T-helper 1 cell (primary cell): ENCODE measurements at regions not wholly inside any gene's neighbourhood (a gene's known extent, or its start where the extent isn't known, plus 50 kb on each side); places are given as distances from the start of the nearest gene placed in this dataset.
"Not testable (repeated sequence)": the region's sequence is repeated elsewhere in the genome, so short reads cannot be mapped to it uniquely, and the experiment has no call there.

Source experiments
- DNase-seq, 5 donors: peaks; one replicate each; pipeline ENCODE4 v3.0.0-alpha.2; 2012 to 2020

DNA sequence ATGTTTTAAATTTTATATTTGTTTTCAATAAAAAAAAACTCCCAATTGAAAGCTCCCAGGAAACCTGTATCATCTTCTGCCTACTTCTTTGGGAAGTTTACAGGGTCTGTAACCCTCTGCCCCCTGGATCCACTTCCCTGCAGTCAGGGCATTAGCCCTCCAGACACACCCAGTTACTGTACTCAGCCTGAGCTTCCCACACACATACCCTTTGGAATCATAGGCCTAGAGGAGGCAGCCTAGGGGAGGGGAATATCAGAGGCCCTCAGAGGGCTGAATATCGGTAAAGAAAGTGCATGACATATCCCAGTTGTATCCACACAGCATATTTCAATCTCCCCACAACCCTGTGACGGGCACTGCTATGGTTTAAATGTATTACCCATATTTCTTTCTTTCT lies 56.2 kb upstream of the TFPI start:
- DNase-seq, result not testable (repeated sequence)

- DNase-seq, result no peak
Observed at GRCh38 chr2:187612857-187613256, 58.6 kb upstream of the TFPI start.

GRCh38 chr2:187614756-187615155 lies 60.5 kb upstream of the TFPI start:
- no peak for DNase-seq

DNA sequence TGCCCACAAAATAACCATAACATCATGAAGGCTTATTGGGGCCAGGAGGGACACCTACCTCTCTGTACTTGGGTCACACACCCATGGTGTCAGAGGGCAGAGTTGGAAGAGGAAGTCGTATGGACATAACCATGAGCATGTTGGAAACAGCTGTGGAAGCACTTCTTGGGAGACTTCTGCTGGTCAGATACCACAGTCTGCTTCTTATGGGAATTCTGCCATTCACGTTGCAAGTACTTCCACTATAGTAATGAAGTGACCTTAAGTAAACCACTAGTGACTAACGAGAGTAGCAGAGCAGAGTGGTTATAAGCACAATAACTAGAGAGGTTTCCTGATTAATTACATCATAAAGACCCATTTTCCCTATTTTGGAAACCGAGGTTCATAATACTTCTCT lies 61.1 kb upstream of the TFPI start:
- DNase-seq, result no peak

- no peak for DNase-seq
Observed at GRCh38 chr2:187615902-187616301, 61.7 kb upstream of the TFPI start.

GRCh38 chr2:187617120-187617519 lies 62.9 kb upstream of the TFPI start:
- DNase-seq, result no peak

GRCh38 chr2:187617905-187618304 lies 63.7 kb upstream of the TFPI start:
- DNase-seq, result no peak

- no peak for DNase-seq
Observed at GRCh38 chr2:187618813-187619212, 64.6 kb upstream of the TFPI start.

DNA sequence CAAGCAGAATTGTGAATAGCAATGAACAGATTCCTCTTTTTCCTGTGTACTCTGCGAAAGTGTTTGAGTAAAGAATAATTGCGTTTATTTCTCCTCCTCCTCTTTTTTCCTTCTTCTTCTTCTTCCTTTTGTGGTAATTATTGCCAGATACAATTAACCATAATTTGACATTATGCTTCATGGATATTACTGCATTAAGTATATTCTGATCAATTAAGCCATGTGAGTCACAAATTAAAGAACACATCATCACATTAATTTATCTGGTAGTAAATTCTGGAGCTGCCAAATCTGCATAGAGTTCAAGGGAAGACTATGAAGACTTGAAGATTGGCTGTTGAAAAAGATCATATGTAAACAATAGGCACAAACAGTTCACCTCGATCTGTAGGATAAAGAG lies 72.9 kb upstream of the TFPI start:
- no peak for DNase-seq

DNA sequence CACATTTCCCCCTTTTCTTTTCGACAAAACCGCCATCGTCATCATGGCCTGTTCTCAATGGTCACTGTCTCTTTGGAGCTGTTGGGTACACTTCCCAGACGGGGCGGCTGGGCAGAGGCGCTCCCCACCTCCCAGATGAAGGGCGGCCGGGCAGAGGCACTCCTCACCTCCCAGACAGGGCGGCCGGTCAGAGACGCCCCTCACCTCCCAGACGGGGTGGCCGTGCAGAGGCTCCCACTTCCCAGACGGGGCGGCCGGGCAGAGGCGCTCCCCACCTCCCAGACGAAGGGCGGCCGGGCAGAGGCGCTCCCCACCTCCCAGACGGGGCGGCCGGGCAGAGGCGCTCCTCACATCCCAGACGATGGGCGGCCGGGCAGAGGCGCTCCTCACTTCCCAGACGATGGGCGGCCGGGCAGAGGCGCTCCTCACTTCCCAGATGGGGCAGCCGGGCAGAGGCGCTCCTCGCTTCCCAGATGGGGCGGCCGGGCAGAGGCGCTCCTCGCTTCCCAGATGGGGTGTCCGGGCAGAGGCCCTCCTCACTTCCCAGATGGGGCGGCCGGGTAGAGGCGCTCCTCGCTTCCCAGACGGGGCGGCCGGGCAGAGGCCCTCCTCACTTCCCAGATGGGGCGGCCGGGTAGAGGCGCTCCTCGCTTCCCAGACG lies 82.6 kb upstream of the TFPI start:
- DNase-seq, result not testable (repeated sequence)

DNA sequence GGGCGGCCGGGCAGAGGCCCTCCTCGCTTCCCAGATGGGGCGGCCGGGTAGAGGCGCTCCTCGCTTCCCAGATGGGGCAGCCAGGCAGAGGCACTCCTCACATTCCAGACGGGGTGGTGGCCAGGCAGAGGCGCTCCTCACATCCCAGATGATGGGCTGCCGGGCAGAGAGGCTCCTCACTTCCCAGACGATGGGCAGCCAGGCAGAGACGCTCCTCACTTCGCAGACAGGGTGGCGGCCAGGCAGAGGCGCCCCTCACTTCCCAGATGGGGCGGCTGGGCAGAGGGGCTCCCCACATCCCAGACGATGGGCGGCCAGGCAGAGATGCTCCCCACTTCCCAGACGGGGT lies 83.1 kb upstream of the TFPI start:
- DNase-seq, result not testable (repeated sequence)

- not testable (repeated sequence) for DNase-seq
Observed at GRCh38 chr2:187637771-187638170, 83.5 kb upstream of the TFPI start.

- no peak for DNase-seq
Observed at GRCh38 chr2:187638840-187639239, 84.6 kb upstream of the TFPI start.

GRCh38 chr2:187640926-187641510 lies 86.8 kb upstream of the TFPI start:
- no peak for DNase-seq

- no peak for DNase-seq
Observed at GRCh38 chr2:187642498-187642897, 88.3 kb upstream of the TFPI start.

DNA sequence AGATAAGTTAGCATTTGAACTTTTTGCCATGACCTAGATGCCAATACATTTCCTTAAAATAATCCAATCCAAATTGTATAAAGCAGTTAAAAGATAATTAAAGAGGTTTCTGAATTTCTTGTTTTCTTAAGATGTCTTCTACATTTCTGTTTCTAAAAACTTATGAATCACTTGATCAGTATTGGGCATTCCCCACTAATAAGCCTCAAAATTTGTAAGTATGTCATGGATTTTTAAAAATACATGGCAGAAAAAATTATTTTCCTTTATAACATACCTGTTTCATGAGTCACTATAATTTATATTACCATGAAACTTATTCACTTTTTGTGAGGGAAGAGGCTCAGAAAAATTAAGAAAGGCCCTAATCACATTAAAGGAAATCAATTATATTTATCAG lies 90.3 kb upstream of the TFPI start:
- DNase-seq, result no peak

DNA sequence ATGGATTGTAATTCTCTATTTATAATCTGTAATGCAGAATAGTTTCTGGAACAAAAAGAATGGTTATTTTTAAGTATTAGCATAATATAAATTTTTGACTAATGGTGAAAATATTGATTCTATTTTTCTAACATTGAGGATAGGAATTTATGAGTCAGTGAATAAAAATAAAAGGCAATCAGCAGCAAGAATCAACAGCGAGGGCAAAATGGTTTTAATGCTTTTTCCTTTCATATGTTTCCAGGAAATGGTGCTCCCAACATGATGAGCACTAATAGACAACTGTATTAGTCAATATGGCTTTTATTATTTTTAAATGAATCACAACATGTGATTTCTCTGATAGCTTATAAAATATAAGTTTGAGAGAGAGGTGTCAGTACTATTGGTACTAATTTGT lies 90.7 kb upstream of the TFPI start:
- no peak for DNase-seq

DNA sequence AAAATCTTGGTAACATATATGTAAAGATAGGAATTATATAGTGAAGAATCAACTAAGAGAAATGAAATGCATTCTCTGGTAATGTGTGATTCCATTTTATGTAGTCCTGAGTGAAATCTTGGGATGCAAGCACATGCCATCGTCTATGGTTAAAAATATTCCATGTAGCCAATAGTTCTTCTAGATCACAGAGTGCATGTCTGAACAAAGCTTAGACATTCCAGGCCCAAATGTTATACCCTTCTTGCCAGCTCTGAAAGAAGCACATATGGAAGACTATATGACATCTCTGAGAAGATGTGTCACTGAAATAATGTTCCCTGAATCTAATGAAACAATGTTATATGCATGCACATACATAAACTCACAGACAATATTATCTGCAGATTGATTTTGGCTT lies 92.3 kb upstream of the TFPI start:
- no peak for DNase-seq

DNA sequence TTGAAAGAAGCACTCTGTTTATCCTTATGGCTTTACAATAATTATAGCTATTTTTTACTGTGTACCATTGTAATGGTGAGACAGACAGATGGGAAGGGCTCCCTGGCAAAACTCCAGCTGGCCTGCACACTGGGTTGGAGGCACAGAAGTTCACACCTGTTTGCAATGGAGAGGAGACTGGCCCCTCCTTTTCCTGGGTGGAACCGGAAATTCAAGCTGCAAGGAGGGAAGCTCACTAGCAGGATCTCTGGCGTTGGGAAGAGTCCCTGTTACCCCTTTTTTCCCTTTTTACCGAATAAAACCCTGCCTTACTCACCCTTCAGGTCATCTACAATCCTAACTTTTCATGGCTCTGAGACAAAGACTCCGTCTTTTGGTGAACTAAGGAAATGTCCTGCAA lies 100.3 kb upstream of the TFPI start:
- DNase-seq, result no peak

GRCh38 chr2:187655001-187655400 lies 100.8 kb upstream of the TFPI start:
- DNase-seq, result no peak

GRCh38 chr2:187656123-187656522 lies 101.9 kb upstream of the TFPI start:
- no peak for DNase-seq

DNA sequence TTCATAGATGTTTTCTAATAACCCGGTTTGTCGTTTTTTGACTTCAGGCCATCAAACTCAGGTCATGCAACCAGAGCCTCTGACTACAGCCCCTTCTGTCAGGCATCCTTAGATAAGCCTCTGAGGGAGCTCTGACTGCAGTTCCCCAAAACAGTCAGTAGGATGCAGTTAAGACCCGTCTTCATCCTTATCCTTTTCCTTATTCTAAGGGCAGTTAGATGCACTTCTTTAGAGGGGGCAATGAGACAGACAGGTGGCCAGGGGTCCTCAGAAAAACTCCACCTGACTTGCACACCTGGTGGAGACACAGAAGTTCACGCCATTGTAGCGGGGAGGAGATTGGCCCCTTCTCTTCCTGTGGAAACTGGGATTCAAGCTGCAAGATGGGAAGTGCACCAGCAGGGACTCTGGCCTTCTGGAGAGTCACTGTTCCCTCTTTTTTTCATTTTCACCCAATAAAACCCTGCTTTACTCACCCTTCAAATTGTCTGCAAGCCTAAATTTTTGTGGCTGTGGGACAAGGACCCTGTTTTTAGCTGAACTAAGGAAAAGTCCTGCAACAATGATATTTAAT lies 104.8 kb upstream of the TFPI start:
- DNase-seq, result no peak

DNA sequence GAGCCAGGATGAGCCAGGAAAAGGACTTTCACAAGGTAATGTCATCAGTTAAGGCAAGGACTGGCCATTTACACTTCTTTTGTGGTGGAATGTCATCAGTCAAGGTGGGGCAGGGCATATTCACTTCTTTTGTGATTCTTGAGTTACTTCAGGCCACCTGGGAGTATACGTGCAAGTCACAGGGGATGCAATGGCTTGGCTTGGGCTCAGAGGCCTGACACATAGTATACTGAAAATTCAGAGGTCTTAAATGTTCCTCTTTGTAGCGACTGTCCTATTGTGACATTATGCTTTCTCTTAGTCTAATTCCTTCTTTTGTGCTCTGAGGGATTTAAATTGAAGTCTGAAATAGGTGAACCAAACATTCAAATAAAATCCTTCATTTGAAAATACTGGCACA lies 121.8 kb upstream of the TFPI start:
- not testable (repeated sequence) for DNase-seq

GRCh38 chr2:187679454-187679853 lies 125.2 kb upstream of the TFPI start:
- no peak for DNase-seq

- no peak for DNase-seq
Observed at GRCh38 chr2:187684174-187684573, 129.9 kb upstream of the TFPI start.
